OCI-LY1 (cell line): ENCODE measurements at regions not wholly inside any gene's neighbourhood (a gene's known extent, or its start where the extent isn't known, plus 50 kb on each side); places are given as distances from the start of the nearest gene placed in this dataset.

Experiments used
- H2AFZ ChIP-seq: fragments of 200-600 bp; sonication (generic), shearing (Covaris generic); 2 replicates; pipeline ENCODE4 v1.6.0; 2014; ENCODE audit warnings: antibody characterized with exemption, mild to moderate bottlenecking, low read length
- H3F3A ChIP-seq: fragments of 200-600 bp; sonication (generic), shearing (Covaris generic); 2 replicates; pipeline ENCODE4 v1.6.0; 2014; ENCODE audit warnings: mild to moderate bottlenecking, antibody characterized with exemption, low read length, moderate library complexity; ENCODE audit not compliant: insufficient read depth
- H3K27ac ChIP-seq: fragments of 200-600 bp; sonication (generic); 2 replicates; pipeline ENCODE4 v1.5.1; 2014; ENCODE audit warnings: low read length, mixed run types, mild to moderate bottlenecking, low read depth; ENCODE audit not compliant: poor library complexity, severe bottlenecking
- H3K27me3 ChIP-seq: fragments of 200-600 bp; sonication (generic); 2 replicates; pipeline ENCODE4 v1.6.0; 2014; ENCODE audit warnings: antibody characterized with exemption, mild to moderate bottlenecking, low read length, moderate library complexity; ENCODE audit not compliant: insufficient read depth
- H3K36me3 ChIP-seq: fragments of 200-600 bp; sonication (generic); 2 replicates; pipeline ENCODE4 v1.6.1; 2014; ENCODE audit warnings: mild to moderate bottlenecking, antibody characterized with exemption, low read length, moderate library complexity, mixed read lengths; ENCODE audit not compliant: insufficient read depth
- H3K4me1 ChIP-seq: fragments of 200-600 bp; sonication (generic); 2 replicates; pipeline ENCODE4 v1.5.1; 2014; ENCODE audit warnings: mild to moderate bottlenecking, low read length, moderate library complexity; ENCODE audit not compliant: insufficient read depth, severe bottlenecking
- H3K4me2 ChIP-seq: fragments of 200-600 bp; sonication (generic), shearing (Covaris generic); 2 replicates; pipeline ENCODE4 v1.6.1; 2014; ENCODE audit warnings: low read length
- H3K4me3 ChIP-seq: fragments of 200-600 bp; sonication (generic); 2 replicates; pipeline ENCODE4 v1.5.1; 2014; ENCODE audit warnings: low read length, low read depth, mild to moderate bottlenecking, mixed read lengths; ENCODE audit not compliant: poor library complexity, severe bottlenecking
- H3K79me2 ChIP-seq: fragments of 200-600 bp; shearing (Covaris generic); 2 replicates; pipeline ENCODE4 v1.6.1; 2016; ENCODE audit warnings: mixed run types, low read length, mixed read lengths; ENCODE audit not compliant: insufficient read depth
- H3K9ac ChIP-seq: fragments of 200-600 bp; sonication (generic), shearing (Covaris generic); 2 replicates; pipeline ENCODE4 v1.6.1; 2014; ENCODE audit warnings: mild to moderate bottlenecking, low read length, mixed read lengths
- H3K9me2 ChIP-seq: fragments of 200-600 bp; sonication (generic), shearing (Covaris generic); 2 replicates; pipeline ENCODE4 v1.6.1; 2014; ENCODE audit warnings: low read depth, mild to moderate bottlenecking, low read length, mixed read lengths
- H3K9me3 ChIP-seq: fragments of 200-600 bp; shearing (Covaris generic); 2 replicates; pipeline ENCODE4 v1.6.1; 2014; ENCODE audit warnings: low read length, mixed read lengths
- H4K20me1 ChIP-seq: fragments of 200-600 bp; sonication (generic), shearing (Covaris generic); 2 replicates; pipeline ENCODE4 v1.6.0; 2016; ENCODE audit warnings: mild to moderate bottlenecking, low read length; ENCODE audit not compliant: insufficient read depth
- EZH2 ChIP-seq: fragments of 200-600 bp; sonication (generic), shearing (Covaris generic); IDR thresholded peaks from 2 replicates; pipeline ENCODE4 v1.8.0; 2017; ENCODE audit warnings: borderline replicate concordance, mixed run types, mild to moderate bottlenecking, antibody characterized with exemption, low read length, moderate library complexity, mixed read lengths
- TF ChIP-seq, protein P1 (sequence below): fragments of 200-600 bp; sonication (generic), shearing (Covaris generic); IDR thresholded peaks from 2 replicates; pipeline ENCODE4 v1.5.1; 2017; ENCODE audit warnings: mild to moderate bottlenecking, antibody characterized with exemption, low read length, moderate library complexity, mixed read lengths

DNA sequence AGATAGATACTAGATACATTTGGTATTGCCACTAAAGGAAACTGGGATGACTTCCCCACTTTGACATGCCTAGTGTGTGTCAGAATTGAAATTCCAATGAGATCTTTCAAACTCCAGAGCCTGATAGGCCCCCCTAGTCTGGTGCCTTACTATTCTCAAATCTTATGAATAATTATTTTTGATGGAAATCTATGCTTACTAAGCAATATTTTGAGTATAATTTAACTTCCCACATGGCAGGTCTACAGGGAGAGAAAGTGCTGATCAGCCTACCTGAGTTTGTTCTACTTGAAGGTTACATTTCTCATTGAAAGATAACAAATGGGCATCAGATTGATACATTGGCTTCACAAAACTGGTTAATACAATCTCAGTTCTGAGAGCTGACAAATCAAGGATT is 415.7 kb upstream of the BOD1L1 start:
- Histone ChIP-seq H3K4me3 (no peak overlapping the region), H3K4me2 (no peak overlapping the region), H3K36me3 (no peaks in the 10 kb centered on the region), H3K27me3 (no peaks in the 10 kb centered on the region), H3K27ac (no peak overlapping the region), H3K4me1 (no peaks in the 10 kb centered on the region), H2AFZ (no peak overlapping the region), H3K79me2 (no peaks in the 10 kb centered on the region), H4K20me1 (no peaks in the 10 kb centered on the region), H3K9me2 (no peaks in the 10 kb centered on the region), H3F3A (no peaks in the 10 kb centered on the region), H3K9me3 (no peaks in the 10 kb centered on the region), H3K9ac (no peak overlapping the region)
- no peak for TF ChIP-seq EZH2
- TF ChIP-seq, protein P1, sequence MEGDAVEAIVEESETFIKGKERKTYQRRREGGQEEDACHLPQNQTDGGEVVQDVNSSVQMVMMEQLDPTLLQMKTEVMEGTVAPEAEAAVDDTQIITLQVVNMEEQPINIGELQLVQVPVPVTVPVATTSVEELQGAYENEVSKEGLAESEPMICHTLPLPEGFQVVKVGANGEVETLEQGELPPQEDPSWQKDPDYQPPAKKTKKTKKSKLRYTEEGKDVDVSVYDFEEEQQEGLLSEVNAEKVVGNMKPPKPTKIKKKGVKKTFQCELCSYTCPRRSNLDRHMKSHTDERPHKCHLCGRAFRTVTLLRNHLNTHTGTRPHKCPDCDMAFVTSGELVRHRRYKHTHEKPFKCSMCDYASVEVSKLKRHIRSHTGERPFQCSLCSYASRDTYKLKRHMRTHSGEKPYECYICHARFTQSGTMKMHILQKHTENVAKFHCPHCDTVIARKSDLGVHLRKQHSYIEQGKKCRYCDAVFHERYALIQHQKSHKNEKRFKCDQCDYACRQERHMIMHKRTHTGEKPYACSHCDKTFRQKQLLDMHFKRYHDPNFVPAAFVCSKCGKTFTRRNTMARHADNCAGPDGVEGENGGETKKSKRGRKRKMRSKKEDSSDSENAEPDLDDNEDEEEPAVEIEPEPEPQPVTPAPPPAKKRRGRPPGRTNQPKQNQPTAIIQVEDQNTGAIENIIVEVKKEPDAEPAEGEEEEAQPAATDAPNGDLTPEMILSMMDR, result no peak

DNA sequence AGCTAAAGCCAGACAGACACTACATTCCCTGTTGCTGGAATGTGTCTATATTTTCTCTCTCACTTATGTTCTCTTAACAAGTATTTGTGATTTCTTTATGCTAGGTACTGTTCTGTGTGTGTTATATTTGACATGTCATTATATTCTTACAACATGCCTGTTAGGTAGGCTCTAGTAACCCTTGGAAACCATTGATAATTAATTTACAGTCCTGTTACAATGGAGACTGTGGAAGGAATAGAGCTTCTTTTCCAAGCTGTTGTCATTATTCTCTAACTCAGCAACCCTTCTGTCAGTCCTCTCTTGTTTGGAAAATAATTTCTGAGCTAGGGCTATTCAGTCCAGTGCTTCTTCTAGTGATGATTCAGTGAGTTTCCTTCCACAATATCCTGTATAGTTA is 419.1 kb upstream of the BOD1L1 start:
- Histone ChIP-seq H3K4me3 (no peak overlapping the region), H3K9me3 (no peaks in the 10 kb centered on the region), H3K79me2 (no peaks in the 10 kb centered on the region), H3K9me2 (no peaks in the 10 kb centered on the region), H3K36me3 (no peaks in the 10 kb centered on the region), H2AFZ (no peak overlapping the region), H3F3A (no peaks in the 10 kb centered on the region), H3K9ac (no peak overlapping the region), H3K4me1 (no peaks in the 10 kb centered on the region), H3K4me2 (no peak overlapping the region), H3K27me3 (no peaks in the 10 kb centered on the region), H3K27ac (no peak overlapping the region), H4K20me1 (no peaks in the 10 kb centered on the region)
- TF ChIP-seq, protein P1, result no peak
- no peak for TF ChIP-seq EZH2

DNA sequence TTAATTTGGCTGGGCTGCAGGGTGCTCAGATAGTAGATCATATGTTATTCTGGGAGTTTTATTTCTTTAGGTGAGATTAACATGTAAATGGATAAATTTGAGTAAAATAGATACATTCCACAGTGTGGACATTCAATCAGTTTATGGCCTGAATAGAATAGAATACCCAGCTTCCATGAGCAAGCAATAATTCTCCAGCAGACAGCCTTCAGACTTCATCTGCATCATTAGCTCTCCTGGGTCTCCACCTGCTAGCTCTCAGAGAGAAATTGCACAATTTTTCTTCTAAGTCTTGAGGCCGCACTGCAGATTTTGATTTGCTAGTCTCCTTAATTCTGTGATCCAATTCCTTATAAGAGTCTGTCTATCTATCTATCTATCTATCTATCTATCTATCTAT is 420.3 kb upstream of the BOD1L1 start:
- no peaks in the 10 kb centered on the region for H4K20me1 ChIP-seq
- TF ChIP-seq, protein P1, result no peak
- TF ChIP-seq EZH2, result no peak

More for the DNA sequence above, 420.3 kb upstream of the BOD1L1 start:
- Histone ChIP-seq H3K4me3 (no peak overlapping the region), H3K27ac (no peak overlapping the region), H3K9me2 (no peaks in the 10 kb centered on the region), H2AFZ (no peak overlapping the region), H3K9ac (no peak overlapping the region), H3K4me2 (no peak overlapping the region), H3K36me3 (no peaks in the 10 kb centered on the region), H3K79me2 (no peaks in the 10 kb centered on the region), H3K4me1 (no peaks in the 10 kb centered on the region), H3F3A (no peaks in the 10 kb centered on the region), H3K9me3 (no peaks in the 10 kb centered on the region), H3K27me3 (no peaks in the 10 kb centered on the region)
